ENCODE measurements at regions not wholly inside any gene's neighbourhood (a gene's known extent, or its start where the extent isn't known, plus 50 kb on each side); places are given as distances from the start of the nearest gene placed in this dataset.

GRCh38 chr6:23957017-23957416, 169.0 kb upstream of the NRSN1 start:
- in situ Hi-C loops (cut with HindIII; ENCODE audit: low sequenced_read_pairs): no loop called here

- in situ Hi-C loops (cut with HindIII; ENCODE audit: low sequenced_read_pairs): no loop called here
These were observed 161.2 kb upstream of the NRSN1 start for GRCh38 chr6:23964865-23965264.

- in situ Hi-C loops (cut with HindIII; ENCODE audit: low sequenced_read_pairs): no loop called here
These were observed 156.7 kb upstream of the NRSN1 start for GRCh38 chr6:23969344-23969743.

DNA sequence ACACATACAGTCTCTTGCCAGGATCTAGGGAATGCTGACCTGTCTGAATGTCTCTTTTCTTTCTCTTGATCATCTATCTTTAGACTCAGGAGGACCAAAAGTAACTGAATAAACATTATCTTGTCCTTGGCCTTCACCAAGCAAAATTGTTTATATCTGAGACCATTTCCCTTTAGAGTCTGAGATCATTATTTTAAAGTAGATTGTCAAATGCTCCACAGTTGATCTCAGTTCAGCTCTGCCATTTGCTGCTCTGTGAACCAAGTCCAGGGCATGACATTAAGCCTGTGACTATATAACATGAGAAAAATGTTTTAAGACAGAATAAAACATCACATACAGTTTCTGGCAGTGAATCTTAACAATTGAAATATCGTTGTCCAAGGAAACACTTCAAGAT, 148.3 kb upstream of the NRSN1 start:
- in situ Hi-C loops (cut with HindIII; ENCODE audit: low sequenced_read_pairs): no loop called here

GRCh38 chr6:23980965-23981364, 145.1 kb upstream of the NRSN1 start:
- in situ Hi-C loops (cut with HindIII; ENCODE audit: low sequenced_read_pairs): no loop called here

- in situ Hi-C loops (cut with HindIII; ENCODE audit: low sequenced_read_pairs): no loop called here
These were observed 144.1 kb upstream of the NRSN1 start for GRCh38 chr6:23981923-23982322.

GRCh38 chr6:23983735-23984134, 142.3 kb upstream of the NRSN1 start:
- in situ Hi-C loops (cut with HindIII; ENCODE audit: low sequenced_read_pairs): no loop called here

DNA sequence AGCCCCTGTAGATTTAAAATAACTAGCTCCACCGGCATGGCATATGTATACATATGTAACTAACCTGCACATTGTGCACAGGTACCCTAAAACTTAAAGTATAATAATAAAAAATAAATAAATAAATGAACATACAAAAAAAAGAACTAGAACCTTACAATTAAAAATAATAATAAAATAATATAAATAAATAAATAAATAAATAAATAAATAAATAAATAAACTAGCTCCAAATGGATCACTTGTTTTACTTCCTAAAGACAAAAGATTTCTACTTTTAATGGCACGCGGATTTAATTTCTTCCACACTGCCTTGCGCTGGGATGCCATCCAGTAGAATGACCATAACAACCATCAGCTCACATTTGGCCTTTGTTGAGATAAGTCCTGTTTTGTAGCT, 141.0 kb upstream of the NRSN1 start:
- in situ Hi-C loops (cut with HindIII; ENCODE audit: low sequenced_read_pairs): no loop called here

DNA sequence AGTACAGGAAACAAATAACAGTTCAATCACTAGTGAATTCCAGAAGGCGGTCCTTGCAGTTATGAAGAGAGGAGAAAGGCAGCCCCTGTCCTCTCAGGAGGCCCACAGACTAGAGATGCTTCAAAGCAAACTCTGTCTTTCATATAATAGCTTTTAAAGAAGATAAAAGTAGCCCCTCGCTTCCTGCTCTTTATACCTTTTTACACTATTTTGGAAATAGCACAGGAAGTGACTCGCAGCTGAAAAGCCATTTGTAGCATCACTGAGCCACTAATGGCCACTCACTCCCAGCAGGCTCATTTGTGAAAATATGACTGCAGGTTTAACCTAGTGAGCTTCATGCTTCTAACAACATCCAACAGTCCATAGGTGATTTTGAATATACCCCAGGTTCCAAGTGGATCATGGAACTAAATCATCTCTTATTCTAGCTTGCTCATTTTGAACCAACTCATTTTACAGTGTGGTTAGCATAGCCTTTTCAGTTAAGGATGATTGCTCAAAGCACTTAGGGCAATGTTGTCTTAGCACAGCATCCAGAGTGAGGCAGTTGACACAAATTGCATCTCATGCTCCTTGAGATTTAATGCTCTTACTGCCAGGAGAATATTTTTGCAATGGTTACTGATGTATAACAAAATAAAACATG, 136.0 kb upstream of the NRSN1 start:
- in situ Hi-C loops (cut with HindIII; ENCODE audit: low sequenced_read_pairs): no loop called here

DNA sequence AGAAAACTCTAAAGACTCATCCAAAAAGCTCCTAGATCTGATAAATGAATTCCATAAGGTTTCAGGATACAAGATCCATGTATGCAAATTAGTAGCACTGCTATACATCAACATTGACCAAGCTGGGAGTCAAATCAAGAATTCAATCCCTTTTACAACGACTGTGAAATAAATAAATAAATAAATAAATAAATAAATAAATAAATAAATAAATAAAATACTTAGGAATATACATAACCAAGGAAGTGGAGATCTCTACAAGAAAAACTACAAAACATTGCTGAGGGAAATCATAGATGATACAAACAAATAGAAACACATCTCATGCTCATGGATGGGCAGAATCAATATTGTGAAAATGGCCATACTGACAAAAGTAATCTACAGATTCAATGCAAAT, 132.0 kb upstream of the NRSN1 start:
- in situ Hi-C loops (cut with HindIII; ENCODE audit: low sequenced_read_pairs): no loop called here

GRCh38 chr6:24004062-24004461, 122.0 kb upstream of the NRSN1 start:
- in situ Hi-C loops (cut with HindIII; ENCODE audit: low sequenced_read_pairs): no loop called here

- in situ Hi-C loops (cut with HindIII; ENCODE audit: low sequenced_read_pairs): no loop called here
These were observed 121.4 kb upstream of the NRSN1 start for GRCh38 chr6:24004659-24005058.

DNA sequence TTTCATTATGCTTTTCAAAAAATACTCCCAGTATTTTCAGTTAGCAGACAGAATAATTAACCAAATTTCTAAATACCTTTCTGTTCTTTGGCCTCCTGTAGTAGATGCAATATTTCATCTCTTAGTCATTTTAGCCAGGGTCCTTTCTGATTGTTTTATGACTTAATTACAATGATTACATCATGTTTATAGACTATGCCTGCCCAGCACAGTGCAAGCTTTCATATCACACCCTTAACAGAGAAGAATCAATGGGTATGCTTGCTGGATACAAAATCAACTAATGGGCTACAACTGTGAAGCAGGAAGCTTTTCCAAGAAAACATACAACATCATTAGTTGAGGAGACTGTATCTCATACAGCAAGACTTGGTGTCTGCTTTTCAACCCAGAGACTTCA, 119.8 kb upstream of the NRSN1 start:
- in situ Hi-C loops (cut with HindIII; ENCODE audit: low sequenced_read_pairs): no loop called here

- in situ Hi-C loops (cut with HindIII; ENCODE audit: low sequenced_read_pairs): no loop called here
These were observed 116.7 kb upstream of the NRSN1 start for GRCh38 chr6:24009319-24009718.

DNA sequence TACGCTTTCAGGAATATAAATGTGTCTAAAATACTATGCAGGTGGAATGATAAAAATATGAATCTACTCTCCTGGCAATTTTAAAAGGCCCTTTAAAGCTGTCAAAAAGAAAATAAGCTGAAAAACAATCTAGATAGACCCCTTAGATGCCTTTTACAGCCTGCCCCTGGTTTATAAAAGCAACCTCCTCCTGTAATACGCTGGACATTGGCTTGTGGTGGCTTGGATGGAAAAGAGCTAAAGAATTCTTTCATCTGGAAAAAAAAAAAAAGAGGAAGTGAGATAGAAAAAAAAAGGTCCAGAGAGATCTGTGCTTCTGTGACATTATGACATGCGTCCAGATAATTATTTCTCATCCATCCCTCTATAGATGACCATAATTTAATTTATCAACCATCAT, 115.9 kb upstream of the NRSN1 start:
- in situ Hi-C loops (cut with HindIII; ENCODE audit: low sequenced_read_pairs): no loop called here

DNA sequence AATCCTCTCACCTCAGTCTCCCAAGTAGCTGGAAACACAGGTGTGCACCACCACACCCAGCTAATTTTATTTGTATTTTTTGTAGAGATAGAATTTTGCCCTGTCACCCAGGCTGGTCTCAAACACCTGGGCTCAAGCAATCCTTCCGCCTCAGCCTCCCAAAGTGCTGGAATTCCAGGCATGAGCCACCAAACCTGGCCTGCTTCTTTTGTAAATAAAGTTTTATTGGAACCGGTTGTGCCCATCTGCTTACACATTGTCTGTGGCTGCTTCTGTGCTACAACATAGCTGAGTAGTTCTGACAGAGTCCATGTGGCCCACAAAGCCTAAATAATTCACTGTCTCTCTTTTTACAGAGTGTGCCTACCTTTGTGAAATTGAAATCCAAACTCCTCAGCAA, 109.7 kb upstream of the NRSN1 start:
- in situ Hi-C loops (cut with HindIII; ENCODE audit: low sequenced_read_pairs): no loop called here

GRCh38 chr6:24016857-24017256, 109.2 kb upstream of the NRSN1 start:
- in situ Hi-C loops (cut with HindIII; ENCODE audit: low sequenced_read_pairs): no loop called here

DNA sequence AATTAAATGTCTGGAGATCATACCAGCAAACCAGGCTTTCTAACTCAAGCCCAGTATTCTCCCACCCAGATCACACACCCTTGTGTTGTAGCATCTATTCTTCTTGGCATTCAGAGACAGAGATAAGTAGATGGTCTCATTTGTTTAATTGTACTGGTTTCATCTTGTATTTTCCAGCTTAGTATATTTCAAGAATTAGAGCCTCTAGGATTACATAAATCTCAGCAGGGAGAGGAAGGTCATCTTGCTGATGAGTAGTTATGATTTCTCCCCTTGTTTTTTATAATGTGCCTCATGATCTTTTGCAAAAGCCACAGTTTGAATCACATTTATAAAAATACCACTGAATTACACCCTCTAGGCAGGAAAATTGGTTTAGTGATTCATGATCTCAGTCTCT, 106.6 kb upstream of the NRSN1 start:
- in situ Hi-C loops (cut with HindIII; ENCODE audit: low sequenced_read_pairs): no loop called here

DNA sequence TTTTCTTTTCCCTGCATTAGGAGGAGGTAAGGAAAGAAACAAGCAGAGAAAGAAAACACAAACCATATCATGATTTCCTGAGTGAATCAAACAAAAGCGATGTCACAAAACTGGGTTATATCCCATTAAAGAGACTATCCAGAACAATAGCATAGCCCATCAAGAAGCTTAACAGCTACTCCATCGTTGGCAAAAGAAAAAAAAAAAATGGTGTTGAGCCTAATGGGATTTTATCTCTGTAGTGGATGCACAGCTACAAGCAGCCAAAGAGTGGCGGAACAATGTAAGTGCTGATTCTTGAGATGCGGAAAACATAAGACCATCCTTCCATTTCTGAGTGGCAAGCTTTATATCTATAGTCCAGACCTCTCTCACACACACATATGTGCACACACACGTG, 106.2 kb upstream of the NRSN1 start:
- in situ Hi-C loops (cut with HindIII; ENCODE audit: low sequenced_read_pairs): no loop called here

DNA sequence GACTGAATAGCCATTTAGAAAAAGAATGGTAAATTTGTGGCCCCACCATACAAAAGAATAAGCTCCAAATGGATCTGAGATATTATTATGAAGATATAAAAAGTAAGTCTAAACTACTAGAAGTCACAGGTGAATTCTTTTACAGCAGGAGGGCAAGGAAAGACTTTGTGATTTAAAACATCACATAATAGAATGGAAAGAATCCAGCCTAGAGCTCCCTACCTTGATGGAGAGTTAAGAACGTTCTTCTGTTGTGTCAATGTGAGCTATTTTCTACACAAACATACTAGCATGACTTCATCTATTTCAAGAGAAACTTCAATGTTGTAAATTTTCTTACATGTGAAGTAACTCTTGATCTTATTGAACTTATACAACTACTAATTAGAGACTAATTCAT, 100.0 kb upstream of the NRSN1 start:
- in situ Hi-C loops (cut with HindIII; ENCODE audit: low sequenced_read_pairs): no loop called here

- in situ Hi-C loops (cut with HindIII; ENCODE audit: low sequenced_read_pairs): no loop called here
These were observed 94.5 kb upstream of the NRSN1 start for GRCh38 chr6:24031496-24031895.

- in situ Hi-C loops (cut with HindIII; ENCODE audit: low sequenced_read_pairs): no loop called here
These were observed 92.9 kb upstream of the NRSN1 start for GRCh38 chr6:24032896-24033688.

DNA sequence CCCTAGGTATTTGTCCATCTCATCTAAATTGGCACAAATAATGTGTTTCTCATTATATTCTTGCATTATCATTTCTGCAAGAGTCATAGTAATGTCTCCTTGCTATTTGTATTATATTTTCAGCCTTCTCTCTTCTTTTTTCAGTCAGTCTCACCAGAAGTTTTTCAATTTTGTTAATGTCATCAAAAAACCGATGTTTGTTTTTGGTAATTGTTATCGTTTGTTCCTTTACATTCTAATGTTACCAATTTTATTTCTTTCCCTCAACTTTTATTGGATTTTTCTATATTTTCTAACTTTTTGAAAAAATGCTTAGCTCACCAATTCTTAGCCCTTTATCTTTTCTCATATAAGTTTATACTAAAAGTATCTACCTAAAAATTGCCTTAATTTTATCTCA, 82.2 kb upstream of the NRSN1 start:
- in situ Hi-C loops (cut with HindIII; ENCODE audit: low sequenced_read_pairs): no loop called here

Measured in DLD1 (cell line).